SW 1271 (cell line): ENCODE measurements at regions not wholly inside any gene's neighbourhood (a gene's known extent, or its start where the extent isn't known, plus 50 kb on each side); places are given as distances from the start of the nearest gene placed in this dataset.
"Not testable (repeated sequence)": the region's sequence is repeated elsewhere in the genome, so short reads cannot be mapped to it uniquely, and the experiment has no call there.

Source experiments
- DNase-seq, 2 experiments: peaks; one replicate each; lab custom pipeline; 2025; lab: John Stamatoyannopoulos, UW

DNA sequence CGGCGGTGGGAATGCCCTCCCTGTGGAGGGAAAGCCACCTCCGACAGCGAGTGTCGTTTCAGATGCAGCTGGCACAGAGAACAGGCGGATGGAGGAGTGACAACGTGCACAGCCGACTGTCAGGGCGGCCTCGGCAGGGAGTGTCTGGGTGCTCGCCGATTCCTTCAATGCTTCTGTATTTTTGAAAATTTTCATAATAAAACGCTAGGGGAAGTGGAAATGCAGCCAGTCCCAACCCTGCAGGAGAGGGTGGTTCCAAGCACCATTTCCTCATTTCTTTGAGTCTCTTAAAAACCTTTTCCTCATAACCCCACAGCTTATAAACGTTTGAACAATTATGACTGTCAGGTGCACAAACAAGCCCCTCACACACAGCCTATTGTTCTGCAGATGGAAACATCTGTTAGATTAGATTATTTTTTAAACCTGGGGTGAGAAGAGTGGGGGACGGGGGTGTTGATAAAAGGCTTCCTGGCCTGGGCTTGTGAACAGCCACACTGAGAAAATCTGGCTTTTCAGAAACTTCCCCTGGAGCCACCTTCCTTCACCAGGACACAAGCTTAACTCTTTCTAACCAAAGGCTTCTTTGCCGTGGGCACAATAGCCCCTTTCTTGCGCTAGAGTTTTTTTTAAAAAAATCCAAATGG, 228.9 kb downstream of the ANKRD60 start:
- DNase-seq: no peak

DNA sequence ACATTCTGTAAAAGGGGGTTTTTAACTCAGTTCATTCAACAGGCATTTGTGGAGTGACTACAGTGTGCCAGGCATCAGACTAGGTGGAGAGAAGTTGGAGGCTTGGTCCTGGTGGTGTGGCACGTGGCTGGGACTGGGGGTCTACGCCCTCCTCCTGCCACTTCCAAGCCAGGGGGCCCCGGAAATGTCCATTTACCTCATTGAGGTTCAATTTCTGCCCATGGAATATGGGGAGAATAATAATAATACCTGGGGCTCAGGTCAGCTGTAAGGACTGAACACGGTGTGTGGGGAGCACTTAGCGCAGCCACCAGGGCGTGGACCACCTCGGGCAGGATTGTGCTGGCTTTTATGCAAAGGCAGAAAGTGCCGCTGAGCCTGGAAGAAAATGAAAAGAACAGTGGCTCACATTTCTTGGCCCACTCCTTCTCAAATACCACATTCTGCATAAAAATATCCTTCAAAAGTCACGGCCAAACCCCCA, 229.4 kb downstream of the ANKRD60 start:
- DNase-seq: no peak

DNA sequence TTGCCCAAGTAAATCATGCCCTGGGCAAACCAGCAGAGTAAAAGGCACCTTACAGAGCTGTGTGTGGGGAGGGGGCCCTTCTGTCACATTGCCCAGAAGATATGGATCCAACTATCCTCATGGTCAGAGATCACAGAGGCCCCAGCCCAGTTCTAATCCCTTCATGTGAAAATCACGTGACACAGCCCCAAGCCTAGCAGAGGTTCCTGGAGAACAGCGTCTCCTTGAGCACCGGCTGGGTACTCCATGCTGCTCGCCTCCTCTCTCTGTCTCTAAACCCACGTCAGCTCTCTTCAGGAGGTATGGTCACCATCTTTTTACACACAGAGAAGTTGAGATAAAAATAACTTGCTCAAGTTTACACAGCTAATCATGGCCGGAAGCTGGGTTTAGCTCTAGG, 230.2 kb downstream of the ANKRD60 start:
- DNase-seq: no peak

DNA sequence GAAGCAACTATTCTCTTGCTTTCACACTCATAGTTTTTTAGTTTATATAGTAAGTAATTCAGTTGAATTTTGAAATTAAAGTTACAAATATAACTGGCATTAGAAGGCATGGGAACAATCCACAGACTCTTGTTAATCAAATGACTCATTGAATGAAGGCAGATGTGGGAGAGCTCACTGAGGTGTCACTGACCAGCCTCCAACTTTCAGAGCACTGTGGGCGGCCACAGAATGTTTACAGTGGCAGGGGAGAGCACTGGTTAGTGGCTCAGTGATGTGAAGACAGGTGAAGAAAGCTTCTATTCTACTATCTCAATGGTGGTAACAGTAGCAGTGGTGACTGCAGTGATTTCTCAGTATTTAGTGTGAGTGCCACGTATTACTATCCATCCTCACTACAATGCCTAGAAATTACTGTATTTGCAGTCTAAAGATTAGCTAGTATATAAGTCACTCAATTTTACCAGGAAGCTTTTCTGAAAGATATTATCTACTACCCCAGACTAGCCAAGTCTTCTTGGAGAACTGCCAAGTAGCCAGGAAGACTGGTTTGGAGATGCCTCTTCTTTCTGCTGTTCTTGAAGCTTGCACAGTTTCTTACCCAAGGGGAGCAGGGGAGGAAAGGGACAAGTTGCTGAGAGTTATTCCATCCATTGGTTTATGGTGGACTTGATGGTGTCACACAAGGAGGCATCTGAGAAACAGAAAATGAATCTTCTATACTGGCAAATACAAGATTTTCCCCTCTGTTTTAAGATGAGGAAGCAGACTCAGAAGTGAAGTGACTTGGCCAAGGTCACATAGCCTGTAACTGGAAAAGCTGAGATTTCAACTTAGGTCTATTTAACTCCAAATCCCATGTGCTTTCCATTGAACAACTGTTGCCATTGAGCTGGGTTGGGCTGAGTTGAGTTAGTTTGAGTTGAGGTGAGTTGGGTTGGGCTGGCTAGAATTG, 231.2 kb downstream of the ANKRD60 start:
- DNase-seq: no peak

DNA sequence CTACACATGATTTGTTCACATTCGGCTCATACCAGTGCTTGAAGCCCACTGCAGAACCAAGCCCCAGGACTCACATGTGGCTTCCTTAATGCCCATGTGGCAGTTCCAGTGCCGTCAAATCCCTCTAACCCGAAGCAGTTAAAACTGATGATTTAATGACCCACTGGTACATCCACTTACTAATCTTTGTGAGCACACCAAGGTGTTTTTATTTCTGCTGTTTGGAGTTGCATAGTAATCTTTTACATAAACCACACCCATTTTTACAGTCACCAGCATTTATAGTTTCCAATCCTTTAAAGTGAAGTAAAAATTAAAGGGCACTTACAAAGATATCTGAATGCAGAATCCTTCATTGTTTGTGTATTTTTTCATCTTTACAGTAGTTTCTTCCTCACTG, 232.0 kb downstream of the ANKRD60 start:
- no peak for DNase-seq

DNA sequence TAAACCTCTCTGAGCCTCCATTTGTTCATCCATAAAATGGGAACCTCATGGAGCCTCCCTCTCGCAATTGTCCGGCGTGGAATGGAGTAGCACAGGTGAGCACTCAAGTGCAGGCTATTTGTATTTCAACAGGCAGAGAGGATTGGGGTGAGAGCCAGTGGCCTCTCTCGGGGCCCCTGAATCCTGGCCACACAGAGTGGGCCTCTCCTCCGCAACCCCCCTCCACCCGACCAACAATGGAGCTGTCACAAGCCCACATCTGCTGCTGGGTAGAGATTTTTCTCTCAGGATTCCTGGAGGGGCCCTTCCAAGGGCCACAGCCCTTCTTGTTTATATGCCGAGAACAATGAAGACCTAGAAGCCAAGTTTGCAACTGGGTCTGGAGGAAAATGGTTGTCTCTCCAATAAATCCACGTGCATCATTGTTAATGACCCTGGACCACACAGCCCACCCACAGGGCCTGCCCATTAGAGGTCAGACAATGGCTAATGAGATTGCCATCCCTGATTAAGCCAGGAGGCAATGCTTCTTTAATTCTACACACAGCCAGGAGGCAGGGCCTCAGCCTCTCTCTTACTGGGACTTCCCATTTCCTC, 233.0 kb downstream of the ANKRD60 start:
- no peak for DNase-seq

DNA sequence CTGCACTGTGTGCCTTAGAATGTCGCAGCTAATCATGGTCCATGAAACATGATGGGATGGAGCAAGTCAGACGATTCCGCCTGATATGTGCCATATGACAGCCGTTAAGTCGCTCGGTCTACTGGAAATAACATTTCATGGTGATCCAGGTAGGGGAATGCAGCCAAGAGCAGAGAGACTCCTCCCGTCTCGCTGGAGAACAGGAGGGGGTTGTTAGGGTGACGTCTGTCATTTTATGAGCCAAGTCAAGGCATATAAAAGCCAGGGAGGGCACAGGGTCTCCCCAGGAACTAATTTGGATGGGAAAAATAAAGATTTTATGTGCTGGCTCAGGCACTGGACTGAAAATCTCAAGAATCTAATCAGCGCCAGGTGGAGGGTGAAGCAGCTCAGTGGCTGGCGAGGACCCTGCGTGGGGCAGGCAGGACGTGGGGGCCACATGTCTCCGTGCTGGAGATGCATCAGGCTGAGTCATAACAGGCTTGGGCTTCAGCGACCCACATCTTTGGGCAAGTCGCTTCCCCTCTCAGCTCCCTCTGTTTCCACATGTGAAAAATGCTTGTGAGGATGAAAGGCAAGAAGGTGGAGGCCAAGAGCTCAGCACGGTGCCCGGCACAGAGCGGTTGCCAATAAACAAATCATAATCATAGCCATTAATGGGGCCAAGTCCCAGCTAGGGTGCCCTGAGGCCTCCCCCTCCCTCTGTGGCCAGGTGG, 234.6 kb downstream of the ANKRD60 start:
- DNase-seq: no peak

DNA sequence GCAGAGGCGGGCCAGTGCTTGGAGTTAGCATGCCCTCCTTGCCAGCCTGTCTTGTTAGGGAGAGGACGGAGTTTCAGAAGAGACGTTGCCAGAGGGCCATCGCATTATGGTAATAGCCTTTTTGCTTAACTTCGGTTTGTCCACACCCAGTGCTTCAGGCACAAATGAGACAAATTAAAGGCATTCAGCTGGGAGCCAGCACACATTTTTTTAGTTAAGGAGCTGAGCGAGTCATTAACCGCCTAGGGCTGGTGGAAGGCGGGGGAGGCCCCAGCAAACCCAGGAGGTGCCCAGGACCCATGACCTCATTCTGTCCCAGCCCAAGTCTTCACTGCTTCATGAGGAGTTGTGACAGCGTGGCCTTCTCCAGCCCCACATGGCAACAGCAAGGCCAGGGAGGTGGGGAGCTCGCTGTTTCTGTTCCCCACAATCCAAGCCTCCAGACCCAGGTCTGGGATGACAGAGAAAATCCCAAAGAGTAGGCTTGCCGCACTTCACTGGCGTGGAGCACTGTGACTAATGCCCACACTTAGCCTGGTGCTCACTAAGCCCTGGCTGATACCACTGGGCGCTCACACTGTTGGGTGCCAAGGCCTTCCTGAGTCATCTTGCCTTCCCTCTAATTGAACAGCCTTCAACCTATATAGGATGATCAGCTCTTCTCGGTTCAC, 237.1 kb downstream of the ANKRD60 start:
- DNase-seq: no peak

DNA sequence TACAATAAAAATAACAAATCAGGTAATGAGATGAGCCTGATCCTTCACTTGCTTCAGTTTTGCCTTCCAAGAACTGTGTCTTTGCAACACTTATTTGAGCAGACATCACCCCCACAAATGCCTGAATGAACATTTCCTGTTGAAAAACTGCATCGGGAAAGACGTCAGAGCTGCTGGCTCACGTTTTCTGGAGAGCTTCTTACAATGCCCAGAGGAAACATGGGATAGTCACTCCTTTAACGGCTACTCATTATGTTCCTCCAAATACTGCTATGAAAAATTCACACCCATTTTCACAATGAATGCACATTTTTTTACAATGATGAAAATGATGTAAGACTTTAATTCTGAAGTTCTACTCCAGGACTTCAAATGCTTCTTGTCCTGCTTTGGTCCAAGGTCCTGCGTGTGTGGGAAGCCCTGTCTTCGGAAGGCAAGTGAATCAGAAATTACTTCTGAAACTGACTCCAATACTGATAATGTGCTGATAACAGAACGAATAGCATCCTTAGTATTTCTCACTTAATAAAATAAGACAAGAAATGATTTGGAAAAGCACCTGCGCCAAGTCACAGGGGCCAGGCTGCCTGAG, 238.0 kb downstream of the ANKRD60 start:
- no peak for DNase-seq

DNA sequence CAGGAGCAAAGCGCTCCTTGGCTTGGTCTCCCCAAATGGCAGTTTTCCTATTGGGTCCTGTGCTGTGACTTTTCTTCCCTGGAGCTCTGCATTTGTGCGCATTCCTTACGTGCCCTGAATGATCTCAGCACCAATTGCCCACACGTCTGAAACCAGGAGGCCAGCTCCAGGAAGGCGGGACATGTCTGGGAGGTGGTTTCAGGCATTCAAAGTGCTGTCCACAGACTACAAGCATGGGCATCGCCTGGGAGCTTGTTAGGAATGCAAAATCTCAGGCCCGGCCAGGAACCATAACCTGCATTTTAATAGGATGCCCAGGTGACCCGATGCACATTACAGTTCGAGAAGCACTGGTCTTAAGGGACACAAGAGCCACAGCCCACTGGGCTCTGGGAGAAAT, 239.6 kb downstream of the ANKRD60 start:
- no peak for DNase-seq

DNA sequence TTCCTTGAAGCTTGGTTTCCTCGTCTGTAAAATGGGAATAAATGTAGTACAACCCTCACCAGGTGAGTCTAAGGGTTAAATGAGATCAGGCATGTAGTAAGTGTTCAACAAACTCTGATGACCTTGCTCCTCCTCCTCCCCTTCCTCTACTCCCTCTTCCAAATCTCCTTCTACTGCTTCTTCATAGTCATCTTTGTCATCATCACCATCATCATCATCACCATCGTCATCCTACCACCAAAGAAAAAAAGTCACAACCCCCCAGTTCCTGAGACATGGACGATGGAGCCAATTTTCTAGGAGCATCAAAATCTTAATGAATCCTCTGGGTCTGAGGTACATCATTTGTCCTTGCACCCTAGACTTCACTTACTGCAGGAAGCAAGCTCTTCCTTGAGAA, 240.0 kb downstream of the ANKRD60 start:
- no peak for DNase-seq

DNA sequence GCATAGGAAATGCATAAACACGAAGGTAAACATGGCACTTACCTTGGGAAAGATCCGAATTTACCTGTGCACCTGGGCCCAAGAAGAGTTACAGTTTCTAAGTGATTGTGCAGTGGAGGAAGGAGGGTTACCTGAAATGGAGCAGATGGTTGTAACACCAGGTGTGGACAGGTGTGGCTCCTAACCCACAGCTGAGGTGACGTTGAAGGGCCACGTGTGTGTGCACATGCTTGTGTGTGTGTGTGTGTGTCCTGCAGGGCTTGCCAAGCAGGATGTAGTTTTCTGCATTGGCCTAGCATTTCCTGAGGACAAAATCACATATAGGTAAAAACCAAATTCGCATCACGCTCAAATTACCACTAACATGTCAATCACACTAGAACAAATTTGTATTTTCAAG, 240.8 kb downstream of the ANKRD60 start:
- DNase-seq: no peak

DNA sequence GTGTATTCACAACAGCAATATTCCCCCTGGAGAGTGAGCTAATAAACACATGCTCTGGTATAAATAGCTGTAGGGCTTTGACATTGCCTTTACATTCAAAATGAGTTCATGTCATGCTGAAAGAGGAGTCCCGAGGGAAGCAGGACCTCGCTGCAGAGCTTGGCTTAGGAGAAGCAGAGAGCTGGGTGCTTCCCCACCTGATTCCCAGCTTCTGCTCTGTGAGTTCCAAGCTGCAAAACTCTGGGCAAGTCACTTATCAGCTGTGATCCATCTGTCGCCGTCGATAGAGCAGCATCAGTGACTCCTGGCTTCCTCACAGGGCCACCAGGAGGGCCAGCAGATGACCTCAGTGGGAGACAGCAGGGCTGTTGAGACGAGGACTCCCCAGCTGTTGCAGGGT, 241.8 kb downstream of the ANKRD60 start:
- DNase-seq: no peak

DNA sequence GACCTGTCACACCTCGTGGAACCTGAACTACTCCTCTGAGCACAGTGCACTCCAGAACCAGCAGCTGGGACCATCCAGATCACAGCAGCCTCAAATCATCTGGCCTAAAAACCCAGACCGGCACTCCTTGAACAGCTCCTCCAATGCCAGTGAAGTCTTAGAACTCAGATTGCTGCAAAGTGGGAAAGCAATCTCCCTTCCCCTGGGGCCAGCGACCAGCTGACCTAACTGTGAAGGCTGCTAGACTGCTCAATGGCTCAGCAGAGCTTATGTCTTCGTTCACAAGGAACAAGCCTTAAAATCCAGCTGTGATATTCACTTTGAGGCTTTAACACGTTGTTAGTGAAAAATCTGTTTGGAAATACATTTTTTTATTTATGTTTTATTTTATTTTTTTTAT, 243.2 kb downstream of the ANKRD60 start:
- DNase-seq: no peak

DNA sequence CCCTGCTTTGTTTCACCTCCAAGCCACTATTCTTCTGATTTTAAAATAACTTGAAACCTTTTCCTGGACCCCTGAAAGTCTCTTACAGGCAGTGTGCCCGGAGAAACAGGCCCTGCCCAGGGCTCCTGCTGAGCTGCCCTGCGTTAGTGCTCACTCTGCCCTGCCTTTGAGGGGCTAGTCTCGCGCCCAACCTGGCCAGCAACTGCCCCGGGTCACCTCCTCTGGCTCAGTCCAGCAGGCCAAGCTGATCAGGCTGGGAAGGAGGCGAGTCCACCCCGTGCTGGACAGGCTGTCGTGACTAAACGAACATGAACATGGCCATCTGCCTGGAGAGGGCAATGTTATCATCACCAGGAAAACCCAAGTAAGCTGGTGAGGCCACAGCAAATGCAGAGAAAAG, 245.4 kb downstream of the ANKRD60 start:
- DNase-seq: no peak

DNA sequence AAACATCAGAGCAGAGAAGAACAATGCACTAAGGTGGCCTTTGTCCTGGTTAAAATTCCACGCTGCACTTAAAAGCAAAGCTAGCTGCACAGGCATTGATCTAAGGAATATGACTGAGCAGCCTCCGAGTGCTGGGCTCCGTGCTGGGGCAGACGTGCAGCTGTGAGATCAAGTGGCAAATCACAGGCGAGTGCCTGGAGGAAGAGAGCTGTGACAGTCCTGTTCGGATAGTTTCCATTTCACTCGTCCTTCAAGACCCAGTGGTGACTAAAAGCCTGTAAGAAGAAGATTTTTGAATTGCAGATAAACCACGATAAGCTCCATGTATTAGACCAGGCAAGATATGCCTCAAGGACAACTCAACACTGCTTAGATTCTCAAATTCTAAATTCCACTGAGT, 247.9 kb downstream of the ANKRD60 start:
- DNase-seq: no peak

DNA sequence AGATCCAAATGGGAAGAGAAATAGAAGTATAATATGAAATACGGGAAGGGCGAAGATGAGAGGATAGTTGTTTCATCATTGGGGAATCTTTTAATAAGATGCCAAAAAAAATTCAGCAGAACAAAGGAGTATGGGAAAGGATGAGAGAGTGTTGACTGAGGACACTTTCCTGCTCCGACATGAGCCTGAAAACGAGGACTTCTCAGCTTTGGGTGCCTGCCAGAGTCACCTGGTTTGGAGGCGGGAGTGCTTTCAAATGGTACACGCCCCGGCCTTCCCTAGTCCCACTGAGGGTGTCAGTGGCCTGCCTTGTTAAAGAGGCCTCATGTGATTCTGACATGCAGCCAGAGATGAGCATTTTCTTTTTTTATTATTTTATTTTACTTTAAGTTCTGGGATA, 250.9 kb downstream of the ANKRD60 start:
- DNase-seq: no peak

DNA sequence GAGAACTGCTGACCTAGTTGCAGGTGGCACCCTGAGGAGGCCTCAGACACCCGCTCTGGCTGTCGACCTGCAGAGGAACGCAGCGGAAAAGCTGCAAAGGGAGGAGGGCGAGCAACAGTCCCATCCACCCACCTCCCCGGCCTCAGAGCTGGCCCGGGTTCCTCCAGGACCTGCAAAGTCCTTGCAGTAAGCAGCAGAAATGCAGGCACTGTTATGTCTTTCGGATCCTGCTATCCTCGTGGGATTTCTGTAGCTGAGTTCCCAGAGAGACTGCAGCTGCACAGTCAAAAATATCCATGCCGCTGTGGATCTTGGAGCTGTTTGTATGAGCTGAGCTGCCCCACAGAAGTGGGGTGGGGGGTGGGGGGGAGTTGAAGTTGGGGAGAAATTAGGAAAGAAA, 251.3 kb downstream of the ANKRD60 start:
- DNase-seq: no peak

DNA sequence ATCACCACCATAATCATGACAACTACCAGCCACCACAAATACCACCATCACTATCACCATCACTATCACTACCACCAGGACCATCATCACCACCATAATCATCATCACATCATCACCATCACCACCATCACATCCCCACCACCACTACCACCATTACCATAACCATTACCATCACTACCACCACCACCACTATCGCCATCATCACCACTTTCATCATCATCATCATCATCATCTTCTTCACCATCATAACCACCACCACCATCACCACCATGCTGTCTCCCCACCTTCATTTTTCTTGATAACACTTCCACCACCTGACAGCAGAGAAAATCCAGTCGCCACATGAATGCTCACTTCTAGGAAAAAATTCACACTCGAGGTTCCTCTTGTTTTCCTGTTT, 253.6 kb downstream of the ANKRD60 start:
- DNase-seq: no peak

DNA sequence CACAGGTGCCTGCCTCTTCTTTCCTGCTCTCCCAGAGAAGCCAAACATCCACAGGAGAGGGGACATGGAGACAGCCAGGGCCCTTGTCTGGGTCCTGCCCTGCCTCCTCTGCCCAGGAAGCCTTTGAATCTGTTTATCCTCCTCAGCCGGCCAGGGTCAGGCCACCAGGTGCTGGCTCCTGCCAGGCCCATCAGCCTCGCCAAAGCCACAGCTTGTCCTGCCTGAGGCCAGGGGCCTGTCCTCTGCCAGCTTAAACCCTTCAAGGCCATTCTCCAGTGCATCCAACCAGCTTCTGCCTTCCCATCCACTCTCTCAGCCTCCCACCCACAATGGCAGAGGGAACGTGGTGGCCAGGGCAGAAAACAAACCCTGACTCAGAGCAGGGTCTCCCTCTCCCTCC, 254.6 kb downstream of the ANKRD60 start:
- DNase-seq: no peak

DNA sequence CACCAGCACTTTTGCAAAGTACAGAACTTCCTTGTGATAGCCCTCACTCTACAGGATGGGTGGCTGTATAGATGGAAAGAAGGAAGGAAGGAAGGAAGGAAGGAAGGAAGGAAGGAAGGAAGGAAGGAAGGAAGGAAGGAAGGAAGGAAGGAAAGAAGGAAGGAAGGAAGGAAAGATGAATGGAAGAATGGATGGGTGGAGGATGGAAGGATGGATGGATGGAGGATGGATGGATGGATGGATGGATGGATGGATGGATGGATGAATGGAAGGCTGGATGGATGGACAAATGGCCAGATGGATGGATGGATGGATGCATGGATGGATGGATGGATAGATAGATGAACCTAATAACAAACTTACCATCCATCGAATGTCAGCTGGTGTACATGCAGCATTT, 256.9 kb downstream of the ANKRD60 start:
- not testable (repeated sequence) for DNase-seq
